ENCODE measurements at regions not wholly inside any gene's neighbourhood (a gene's known extent, or its start where the extent isn't known, plus 50 kb on each side); places are given as distances from the start of the nearest gene placed in this dataset.
"Not testable (repeated sequence)": the region's sequence is repeated elsewhere in the genome, so short reads cannot be mapped to it uniquely, and the experiment has no call there.

DNA sequence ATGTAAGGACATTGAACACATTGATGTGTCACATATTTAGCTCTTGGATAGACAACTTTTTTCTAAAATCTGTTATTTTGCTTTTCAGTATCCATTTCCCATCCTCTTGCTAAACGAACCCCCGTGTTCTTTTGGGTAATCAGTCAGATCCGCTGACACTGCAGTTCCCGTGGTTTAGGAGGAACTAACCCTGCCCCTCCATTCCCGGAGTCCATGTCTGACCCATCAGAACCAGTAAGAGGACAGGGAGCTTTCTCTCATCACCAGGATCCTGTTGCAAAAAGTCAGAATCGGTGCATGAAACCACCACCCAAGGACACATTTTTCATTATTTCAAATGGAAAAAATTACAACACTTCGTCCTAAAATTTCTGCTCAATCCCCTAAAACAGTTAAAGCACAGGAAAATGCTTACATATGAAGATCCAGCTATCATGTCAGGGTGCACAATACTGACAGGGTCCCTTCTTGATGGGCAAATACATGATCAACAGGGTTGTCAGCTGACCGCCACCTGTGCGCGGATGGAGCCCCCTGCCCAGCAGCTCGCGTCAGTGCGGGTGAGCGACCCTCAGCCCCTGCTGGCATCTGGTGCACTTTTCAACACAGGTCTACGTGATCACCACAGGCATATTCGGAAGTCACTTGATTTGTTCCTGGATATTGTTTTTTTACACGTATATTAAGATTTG is 276.8 kb downstream of the ADGRD1 start:
- no peak for DNase-seq

GRCh38 chr12:131231032-131231980 is 277.6 kb downstream of the ADGRD1 start:
- DNase-seq = no peak

- DNase-seq = no peak
These were observed 278.3 kb downstream of the ADGRD1 start for GRCh38 chr12:131232036-131232435.

- not testable (repeated sequence) for DNase-seq
These were observed 279.2 kb downstream of the ADGRD1 start for GRCh38 chr12:131232872-131233271.

- DNase-seq = not testable (repeated sequence)
These were observed 280.4 kb downstream of the ADGRD1 start for GRCh38 chr12:131233850-131234789.

DNA sequence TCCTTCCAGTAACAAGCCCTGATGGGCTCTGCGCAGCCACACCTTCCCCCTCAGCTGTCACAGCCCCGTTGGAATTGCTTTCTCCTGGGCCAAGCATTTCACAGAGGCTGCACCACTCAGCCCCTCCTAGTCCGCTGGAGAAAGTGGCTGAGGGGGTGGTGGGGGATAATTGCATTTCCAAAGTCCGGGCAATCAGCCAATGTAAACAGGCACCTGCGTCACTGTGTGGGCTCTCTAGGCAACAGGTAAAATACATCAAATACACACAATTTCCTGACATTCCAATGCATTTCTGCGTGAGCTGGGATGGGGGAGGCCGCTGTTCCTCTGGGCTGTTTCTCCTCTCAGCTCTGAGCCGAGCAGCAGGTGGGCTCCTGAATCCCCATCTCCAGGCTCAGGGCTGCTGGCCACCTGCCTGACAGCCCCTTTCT is 281.1 kb downstream of the ADGRD1 start:
- DNase-seq = not testable (repeated sequence)

DNA sequence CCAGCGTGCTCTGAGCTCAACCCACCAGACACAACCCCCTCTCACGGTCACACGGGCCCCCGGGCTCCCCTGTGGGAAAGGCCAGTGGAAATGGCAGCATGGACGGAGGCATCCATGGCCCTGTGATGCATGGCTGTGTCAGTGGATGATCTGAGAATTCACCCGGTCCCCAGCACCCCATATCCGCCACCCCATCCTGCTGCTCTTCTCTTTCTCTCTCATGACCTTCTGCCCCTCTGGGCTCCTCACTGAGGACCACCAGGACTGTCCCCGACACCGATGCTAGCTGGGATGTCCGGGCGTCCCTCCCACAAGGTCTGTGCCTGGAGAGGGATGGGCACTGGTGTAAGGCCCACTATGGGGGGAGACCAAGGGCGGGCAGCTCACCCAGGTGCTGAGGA is 282.2 kb downstream of the ADGRD1 start:
- no peak for DNase-seq

DNA sequence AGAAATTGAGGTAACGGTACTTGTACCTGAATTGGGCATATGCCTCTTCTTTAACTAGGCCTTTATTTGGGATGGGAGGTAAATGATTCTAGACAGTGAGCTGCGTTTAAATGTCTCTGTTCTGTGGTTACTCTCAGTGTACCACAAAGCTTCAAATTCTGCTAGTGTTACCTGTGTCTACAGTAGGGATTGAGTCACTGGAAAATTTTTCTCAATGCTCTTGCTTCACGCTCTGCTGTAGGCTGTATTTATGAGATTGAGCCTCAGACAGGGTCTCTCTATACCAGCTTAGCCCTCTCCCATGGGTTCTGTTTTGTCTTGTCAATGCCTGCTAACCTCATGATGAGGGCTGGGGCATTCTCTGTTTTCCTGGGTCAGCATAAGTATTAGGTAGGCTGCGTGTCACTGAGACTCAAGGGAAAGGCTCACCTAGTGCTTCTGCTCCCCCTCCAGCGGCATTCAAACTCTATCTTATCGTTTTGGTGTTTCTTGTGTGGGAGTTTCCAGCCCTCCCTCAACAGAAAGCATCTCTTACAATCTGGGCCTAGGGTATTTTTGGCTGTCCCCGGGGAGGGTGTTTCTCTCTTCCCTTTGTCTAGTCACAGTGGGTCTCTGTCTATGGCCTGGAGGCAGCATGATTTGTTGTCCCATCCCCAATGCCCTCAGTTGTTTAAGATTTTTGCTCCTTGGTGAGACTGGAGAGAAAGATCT is 285.8 kb downstream of the ADGRD1 start:
- DNase-seq = no peak

GRCh38 chr12:131241517-131241916 is 287.8 kb downstream of the ADGRD1 start:
- DNase-seq = no peak

DNA sequence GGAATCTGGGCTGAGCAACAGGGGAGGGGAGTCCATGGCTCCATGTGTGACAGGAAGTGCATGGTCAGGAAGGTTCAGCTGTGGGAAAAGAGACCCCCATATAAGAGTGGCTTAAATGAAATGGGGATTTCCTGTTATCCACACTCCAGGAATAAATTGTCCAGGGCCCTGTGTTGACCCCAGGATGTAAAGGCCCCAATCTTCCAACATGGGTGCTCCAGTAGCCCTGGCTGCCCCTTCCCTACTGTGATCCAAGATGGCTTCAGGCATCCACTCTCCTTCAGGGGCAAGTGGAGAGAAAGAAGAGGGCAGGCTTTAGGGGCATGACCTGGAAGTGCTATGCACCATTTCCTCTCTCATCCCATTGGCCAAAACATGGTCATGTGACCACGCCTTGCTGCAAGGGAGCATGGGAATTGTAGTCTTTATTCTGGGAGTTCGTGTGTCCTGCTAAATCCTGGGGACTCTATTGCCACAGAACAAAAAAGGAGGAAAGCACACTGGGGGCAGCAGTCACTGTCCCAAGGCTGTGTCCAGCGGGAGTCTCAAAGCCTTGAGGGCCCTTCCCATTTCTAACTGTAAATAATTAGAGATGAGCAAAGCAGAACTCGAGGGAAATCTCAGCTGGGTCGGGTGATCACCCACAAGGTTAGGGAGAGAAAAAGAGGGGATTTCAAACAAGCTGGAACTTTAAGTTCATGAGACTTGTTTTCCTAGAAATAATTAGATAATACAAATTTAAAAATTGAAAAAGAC is 289.2 kb downstream of the ADGRD1 start:
- DNase-seq = no peak

GRCh38 chr12:131244157-131244688 is 290.5 kb downstream of the ADGRD1 start:
- not testable (repeated sequence) for DNase-seq

DNA sequence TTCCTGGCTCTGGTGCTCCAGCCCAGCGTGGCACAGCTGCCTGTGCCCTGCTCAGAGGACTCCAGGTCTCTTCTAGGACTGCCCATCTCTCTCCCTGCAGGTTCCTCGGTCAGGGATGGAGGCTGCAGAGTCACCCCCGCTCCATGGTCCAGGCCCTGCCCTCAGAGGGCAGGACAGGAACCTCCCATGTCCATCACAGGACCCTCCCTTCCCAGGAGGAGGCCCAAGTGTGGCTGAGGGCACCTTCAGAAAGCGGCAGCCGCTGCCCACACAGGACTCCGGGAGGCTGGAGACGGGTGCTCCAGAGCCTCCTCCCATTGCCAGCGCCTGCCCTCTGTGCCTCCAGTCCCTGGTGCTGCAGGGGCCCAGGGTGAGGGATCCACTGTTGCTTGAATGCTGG is 291.5 kb downstream of the ADGRD1 start:
- DNase-seq = not testable (repeated sequence)

GRCh38 chr12:131245564-131246355 is 292.1 kb downstream of the ADGRD1 start:
- no peak for DNase-seq

DNA sequence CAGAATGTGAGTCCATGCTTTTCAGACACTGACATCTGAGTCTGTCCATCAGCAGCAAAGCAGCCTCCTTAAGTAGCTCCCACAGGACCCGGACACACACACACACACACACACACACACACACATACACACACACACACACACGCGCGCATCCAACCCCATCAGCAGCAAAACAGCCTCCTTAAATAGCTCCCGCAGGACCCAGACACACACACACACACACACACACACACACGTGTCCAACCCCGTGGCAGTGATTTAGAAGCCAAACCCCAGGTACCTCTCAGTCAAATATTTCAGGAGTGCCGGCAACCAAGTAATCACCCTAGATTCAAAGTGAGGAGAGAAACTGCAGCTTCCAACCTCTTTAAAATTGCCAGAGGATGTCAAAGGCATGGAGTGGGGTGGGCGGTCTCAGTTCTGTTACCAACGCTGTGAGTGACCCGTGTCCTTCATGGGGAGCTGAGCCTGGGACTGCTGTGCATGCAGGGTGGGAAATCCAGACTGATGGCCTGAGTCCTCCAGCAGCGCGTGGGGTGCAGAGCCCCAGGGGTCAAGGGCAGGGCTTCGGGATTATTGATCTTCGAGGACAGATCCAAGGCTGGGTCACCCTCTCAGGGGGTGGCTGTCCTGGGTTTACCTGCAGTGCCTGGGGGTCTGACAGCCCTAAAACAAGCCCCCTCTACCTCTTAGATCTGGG is 293.5 kb downstream of the ADGRD1 start:
- not testable (repeated sequence) for DNase-seq

DNA sequence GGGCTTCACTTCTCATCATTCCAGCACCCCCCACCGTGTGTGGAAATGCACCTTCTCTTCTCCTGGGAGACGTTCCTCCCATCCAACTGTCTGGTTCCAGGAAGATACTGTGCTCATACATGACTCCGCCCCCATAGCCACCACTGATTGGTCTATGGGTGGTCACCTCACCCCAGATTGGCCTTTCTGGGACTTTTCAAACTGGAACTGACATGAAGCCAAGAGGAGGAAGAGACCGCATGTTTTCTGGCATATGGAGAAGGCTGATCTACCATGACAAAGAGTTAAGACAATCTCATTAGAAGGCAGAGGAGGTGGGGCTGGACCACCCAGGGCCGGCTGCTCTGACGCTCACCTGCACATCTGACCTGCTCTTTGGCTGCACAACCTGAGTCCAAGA is 294.2 kb downstream of the ADGRD1 start:
- DNase-seq = not testable (repeated sequence)

- DNase-seq = no peak
These were observed 295.7 kb downstream of the ADGRD1 start for GRCh38 chr12:131249246-131250027.

DNA sequence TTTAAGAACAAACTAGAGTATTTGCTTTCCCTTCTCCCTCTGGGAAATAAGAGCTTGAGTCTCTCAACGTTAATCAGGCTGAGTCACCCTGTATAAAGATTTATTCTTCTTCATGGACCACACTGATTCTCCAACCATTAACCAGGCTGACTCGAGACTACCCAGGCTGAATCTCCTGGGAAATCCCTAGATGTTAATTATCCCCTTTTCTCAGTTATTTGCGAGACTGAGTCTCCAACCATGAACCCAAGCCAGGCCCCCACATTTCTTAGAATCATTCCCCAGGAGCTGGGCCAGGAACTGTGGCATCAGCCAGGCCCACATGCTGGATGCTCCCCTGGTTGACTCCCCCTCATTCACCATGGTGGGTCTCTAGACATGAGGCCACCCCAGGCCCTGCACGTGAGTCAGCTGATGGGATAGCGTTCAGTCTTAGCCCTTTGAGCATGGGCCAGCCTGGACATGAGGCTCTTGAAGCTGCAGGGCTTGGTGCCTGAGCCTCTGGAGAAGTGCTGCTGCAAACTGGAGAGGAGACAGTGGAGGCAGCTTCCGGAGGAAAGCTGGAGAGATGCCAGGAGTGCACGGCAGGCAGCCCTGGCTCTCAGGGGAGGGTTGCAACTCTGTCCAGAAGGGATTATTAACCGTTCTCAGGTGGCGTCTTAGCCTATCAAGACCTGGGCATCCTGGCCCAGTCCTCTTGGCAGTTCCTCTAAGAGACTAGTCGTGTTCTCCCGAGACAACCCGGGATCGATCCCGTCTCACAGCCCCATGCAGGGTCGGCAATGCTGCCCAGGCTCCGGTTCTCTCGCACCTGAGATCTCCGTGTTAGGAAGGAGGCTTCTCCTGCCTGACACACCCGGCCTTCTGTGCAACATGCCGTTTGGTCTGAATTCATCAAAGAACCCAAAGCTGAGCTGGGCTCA is 296.6 kb downstream of the ADGRD1 start:
- no peak for DNase-seq

- DNase-seq = no peak
These were observed 297.2 kb downstream of the ADGRD1 start for GRCh38 chr12:131250951-131251315.
